ENCODE measurements at regions not wholly inside any gene's neighbourhood (a gene's known extent, or its start where the extent isn't known, plus 50 kb on each side); places are given as distances from the start of the nearest gene placed in this dataset.

DNA sequence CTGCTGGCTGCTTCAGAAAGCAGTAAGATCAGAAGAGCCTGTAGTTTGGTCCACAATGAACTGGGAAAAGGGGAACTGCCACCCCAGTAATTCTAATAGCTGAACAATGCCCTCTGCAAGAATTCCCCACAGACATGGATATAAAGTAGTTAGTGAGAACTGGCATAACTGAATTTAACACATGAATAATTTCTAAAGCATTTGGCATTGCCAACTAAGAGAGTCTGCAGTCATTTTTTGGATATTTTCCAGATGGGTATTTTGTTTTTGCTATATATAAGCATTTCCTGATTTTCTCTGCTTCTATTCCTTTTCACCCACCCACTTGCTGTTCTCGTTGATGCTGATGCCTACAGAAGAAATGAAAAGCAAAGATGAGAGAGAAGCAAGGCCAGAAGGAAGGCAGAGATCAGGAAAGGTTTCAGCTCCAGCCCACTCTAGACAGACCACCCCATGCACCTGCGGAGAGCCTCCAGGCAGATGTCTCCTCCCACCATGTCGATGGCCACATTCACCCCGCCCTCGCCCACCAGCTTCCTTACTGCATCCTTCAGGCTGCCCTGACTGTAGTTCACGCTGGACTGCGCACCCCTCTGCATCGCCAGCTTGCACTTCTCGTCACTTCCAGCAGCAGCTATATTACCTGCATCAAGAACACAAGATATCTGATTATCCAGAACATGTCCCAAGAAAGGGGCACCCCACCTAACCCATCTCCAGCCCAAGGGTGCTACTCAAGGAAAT is 55.9 kb upstream of the SEC16B start:
- no peak overlapping the region for H3K27ac ChIP-seq
- TF ChIP-seq, protein P1, sequence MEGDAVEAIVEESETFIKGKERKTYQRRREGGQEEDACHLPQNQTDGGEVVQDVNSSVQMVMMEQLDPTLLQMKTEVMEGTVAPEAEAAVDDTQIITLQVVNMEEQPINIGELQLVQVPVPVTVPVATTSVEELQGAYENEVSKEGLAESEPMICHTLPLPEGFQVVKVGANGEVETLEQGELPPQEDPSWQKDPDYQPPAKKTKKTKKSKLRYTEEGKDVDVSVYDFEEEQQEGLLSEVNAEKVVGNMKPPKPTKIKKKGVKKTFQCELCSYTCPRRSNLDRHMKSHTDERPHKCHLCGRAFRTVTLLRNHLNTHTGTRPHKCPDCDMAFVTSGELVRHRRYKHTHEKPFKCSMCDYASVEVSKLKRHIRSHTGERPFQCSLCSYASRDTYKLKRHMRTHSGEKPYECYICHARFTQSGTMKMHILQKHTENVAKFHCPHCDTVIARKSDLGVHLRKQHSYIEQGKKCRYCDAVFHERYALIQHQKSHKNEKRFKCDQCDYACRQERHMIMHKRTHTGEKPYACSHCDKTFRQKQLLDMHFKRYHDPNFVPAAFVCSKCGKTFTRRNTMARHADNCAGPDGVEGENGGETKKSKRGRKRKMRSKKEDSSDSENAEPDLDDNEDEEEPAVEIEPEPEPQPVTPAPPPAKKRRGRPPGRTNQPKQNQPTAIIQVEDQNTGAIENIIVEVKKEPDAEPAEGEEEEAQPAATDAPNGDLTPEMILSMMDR (IDR thresholded peaks at IDR 0.05): no peak
- TF ChIP-seq POLR2A (IDR thresholded peaks at IDR 0.05): no peak
- intact Hi-C loops (cut with DNase I): loop anchor here in 1 of 2 donors (10.0 kb wide), 1 partner anchor 51 kb away; the partner anchor contains the start of gene SEC16B
- WGBS, 4 donors: 93 to 98% (median 95%) methylated on average over 9 of the region's 9 CpGs
- no peaks in the 10 kb centered on the region for H3K9me3 ChIP-seq (replicated peaks in 1 of 3)
- no peak for DNase-seq
- no peaks in the 10 kb centered on the region for H3K27me3 ChIP-seq
- no peak overlapping the region for H3K4me3 ChIP-seq
- H3K36me3 ChIP-seq (replicated peaks in 1 of 2): no peaks in the 10 kb centered on the region
- peaks cover 0 to 7% of the 10 kb centered on the region in 2 donors for H3K4me1 ChIP-seq (replicated peaks in 1 of 2)

DNA sequence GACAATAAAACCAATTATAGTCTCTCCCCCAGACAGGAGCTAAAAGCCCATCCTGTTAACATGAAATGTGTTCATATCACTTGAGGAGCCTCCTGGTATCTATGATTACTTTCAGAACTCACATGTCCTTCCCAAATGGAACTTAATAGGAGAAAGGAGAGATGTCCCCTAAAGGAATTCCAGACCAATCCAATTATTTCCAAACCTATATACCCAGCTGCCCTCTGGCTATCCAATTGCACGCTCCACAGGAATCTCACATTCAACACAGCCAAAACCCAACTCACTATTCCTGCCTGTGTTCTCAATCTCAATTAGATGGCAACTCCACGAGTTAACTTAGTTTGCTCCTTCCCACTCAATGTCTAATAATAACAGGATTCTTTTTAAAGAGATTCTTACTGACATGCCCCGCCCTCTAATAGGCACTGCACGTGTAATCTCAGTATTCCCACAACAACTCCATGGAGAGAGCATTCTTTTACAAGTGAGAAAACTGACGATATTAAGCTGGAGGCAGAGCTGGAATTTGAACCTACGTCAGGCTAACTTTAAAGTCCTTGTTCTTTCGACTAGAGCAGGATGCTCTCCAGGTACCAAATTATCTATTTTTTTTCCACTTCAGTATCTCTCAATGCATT is 59.1 kb upstream of the SEC16B start:
- no peaks in the 10 kb centered on the region for H3K36me3 ChIP-seq (replicated peaks in 1 of 2)
- H3K4me3 ChIP-seq: no peak overlapping the region
- DNase-seq: no peak
- intact Hi-C loops (cut with DNase I): loop anchor here in 1 of 2 donors (10.0 kb wide), 1 partner anchor 54 kb away; the partner anchor contains the start of gene SEC16B
- WGBS, 4 donors: 81 to 85% (median 84%) methylated on average over 7 of the region's 7 CpGs
- H3K27me3 ChIP-seq: no peaks in the 10 kb centered on the region
- H3K4me1 ChIP-seq (replicated peaks in 1 of 2): peaks cover 0 to 7% of the 10 kb centered on the region in 2 donors
- no peaks in the 10 kb centered on the region for H3K9me3 ChIP-seq (replicated peaks in 1 of 3)
- no peak for TF ChIP-seq POLR2A (IDR thresholded peaks at IDR 0.05)
- TF ChIP-seq, protein P1 (IDR thresholded peaks at IDR 0.05): no peak
- no peak overlapping the region for H3K27ac ChIP-seq

GRCh38 chr1:178030467-178030866 is 60.6 kb upstream of the SEC16B start:
- Histone ChIP-seq H3K4me1 (replicated peaks in 1 of 2) (peaks cover 0 to 7% of the 10 kb centered on the region in 2 donors), H3K27ac (peak overlapping the region; percentile 0 to 82 (median 13)), H3K4me3 (no peak overlapping the region), H3K36me3 (replicated peaks in 1 of 2) (no peaks in the 10 kb centered on the region), H3K9me3 (replicated peaks in 1 of 3) (no peaks in the 10 kb centered on the region), H3K27me3 (no peaks in the 10 kb centered on the region)
- 43 to 69% (median 56%) methylated on average over 3 of the region's 3 CpGs for WGBS, 4 donors
- intact Hi-C loops (cut with DNase I): loop anchor here (10.0 kb wide), 1 partner anchor 254 kb away; no protein-coding TSS in a partner anchor
- TF ChIP-seq POLR2A (IDR thresholded peaks at IDR 0.05): no peak
- TF ChIP-seq, protein P1 (IDR thresholded peaks at IDR 0.05): no peak
- peak; percentile 61 to 88 (median 77) for DNase-seq

DNA sequence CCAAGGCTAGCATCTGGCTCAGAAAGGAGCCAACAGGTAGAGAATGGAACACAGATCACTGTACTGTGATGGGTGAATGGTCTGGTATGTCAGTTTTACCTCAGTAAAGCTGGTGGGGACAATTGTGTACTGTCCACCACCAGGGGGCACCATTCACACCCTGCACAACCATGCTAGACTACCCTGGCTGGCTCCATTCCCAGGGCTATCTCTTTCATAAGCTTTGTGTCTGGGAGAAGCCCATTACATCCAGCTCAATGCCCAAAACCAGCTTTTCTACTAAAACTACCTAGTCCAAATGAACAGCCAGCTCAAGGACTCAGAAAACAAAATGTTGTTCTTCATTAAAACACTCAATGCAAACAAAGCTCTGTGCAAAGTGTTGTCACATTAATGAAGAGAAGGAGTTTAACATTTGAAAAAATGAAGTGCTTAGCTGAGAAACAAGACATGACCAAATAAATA is 62.0 kb upstream of the RASAL2 start:
- H3K9me3 ChIP-seq (replicated peaks in 1 of 3): no peaks in the 10 kb centered on the region
- no peaks in the 10 kb centered on the region for H3K36me3 ChIP-seq (replicated peaks in 1 of 2)
- TF ChIP-seq, protein P1 (IDR thresholded peaks at IDR 0.05): peak; percentile 80 to 92 (median 86)
- no peak for TF ChIP-seq POLR2A (IDR thresholded peaks at IDR 0.05)
- peak; percentile 86 to 97 (median 94) for DNase-seq
- no peaks in the 10 kb centered on the region for H3K27me3 ChIP-seq
- intact Hi-C loops (cut with DNase I): loop anchor here (10.0 kb wide), 1 partner anchor 253 kb away; no protein-coding TSS in a partner anchor
- H3K27ac ChIP-seq: peak overlapping the region in 1 of 5 donors; percentile 32
- H3K4me1 ChIP-seq (replicated peaks in 1 of 2): peaks cover 0 to 7% of the 10 kb centered on the region in 2 donors
- H3K4me3 ChIP-seq: no peak overlapping the region
